ENCODE measurements at regions not wholly inside any gene's neighbourhood (a gene's known extent, or its start where the extent isn't known, plus 50 kb on each side); places are given as distances from the start of the nearest gene placed in this dataset.
A peak's percentile ranks its signal among the peaks of the same experiment; 100 is the strongest.
"Not testable (repeated sequence)": the region's sequence is repeated elsewhere in the genome, so short reads cannot be mapped to it uniquely, and the experiment has no call there.

- DNase-seq (ENCODE audit: low read depth) = not testable (repeated sequence)
These were observed 112.1 kb upstream of the DUSP22 start for GRCh38 chr6:180091-180694.

GRCh38 chr6:181049-181654, 111.1 kb upstream of the DUSP22 start:
- no peak for DNase-seq (ENCODE audit: low read depth)

GRCh38 chr6:183668-184067, 108.6 kb upstream of the DUSP22 start:
- DNase-seq (ENCODE audit: low read depth) = no peak

- no peak for DNase-seq (ENCODE audit: low read depth)
These were observed 108.1 kb upstream of the DUSP22 start for GRCh38 chr6:184161-184700.

GRCh38 chr6:186340-186965, 105.8 kb upstream of the DUSP22 start:
- no peak for DNase-seq (ENCODE audit: low read depth)

GRCh38 chr6:187210-187861, 105.0 kb upstream of the DUSP22 start:
- no peak for DNase-seq (ENCODE audit: low read depth)

GRCh38 chr6:188821-189655, 103.2 kb upstream of the DUSP22 start:
- peak; percentile 42 for DNase-seq (ENCODE audit: low read depth)

- DNase-seq (ENCODE audit: low read depth) = no peak
These were observed 102.6 kb upstream of the DUSP22 start for GRCh38 chr6:189676-190075.

GRCh38 chr6:190596-191395, 101.5 kb upstream of the DUSP22 start:
- DNase-seq (ENCODE audit: low read depth) = no peak

GRCh38 chr6:191487-192312, 100.6 kb upstream of the DUSP22 start:
- no peak for DNase-seq (ENCODE audit: low read depth)

GRCh38 chr6:192313-192664, 100.0 kb upstream of the DUSP22 start:
- DNase-seq (ENCODE audit: low read depth) = no peak

GRCh38 chr6:193180-193579, 99.1 kb upstream of the DUSP22 start:
- no peak for DNase-seq (ENCODE audit: low read depth)

GRCh38 chr6:193773-194310, 98.4 kb upstream of the DUSP22 start:
- no peak for DNase-seq (ENCODE audit: low read depth)

GRCh38 chr6:195861-196360, 96.4 kb upstream of the DUSP22 start:
- DNase-seq (ENCODE audit: low read depth) = no peak

GRCh38 chr6:196543-196942, 95.7 kb upstream of the DUSP22 start:
- DNase-seq (ENCODE audit: low read depth) = no peak

- DNase-seq (ENCODE audit: low read depth) = no peak
These were observed 88.6 kb upstream of the DUSP22 start for GRCh38 chr6:203661-204060.

- DNase-seq (ENCODE audit: low read depth) = no peak
These were observed 86.0 kb upstream of the DUSP22 start for GRCh38 chr6:206264-206663.

GRCh38 chr6:208364-208763, 83.9 kb upstream of the DUSP22 start:
- no peak for DNase-seq (ENCODE audit: low read depth)

- no peak for DNase-seq (ENCODE audit: low read depth)
These were observed 83.3 kb upstream of the DUSP22 start for GRCh38 chr6:208938-209337.

Data from stimulated activated CD8-positive, alpha-beta memory T cell treated with anti-CD3 and anti-CD28 coated beads, Interleukin-15, amount 100 ng/mL, for 24 hours (primary cell).